Tongue (tissue), 1 donor: ENCODE measurements at regions not wholly inside any gene's neighbourhood (a gene's known extent, or its start where the extent isn't known, plus 50 kb on each side); places are given as distances from the start of the nearest gene placed in this dataset.
"Not testable (repeated sequence)": the region's sequence is repeated elsewhere in the genome, so short reads cannot be mapped to it uniquely, and the experiment has no call there.

Experiments
- DNase-seq: peaks from one replicate; pipeline ENCODE4 v3.0.0-alpha.2; 2015

- DNase-seq = no peak
Measured at GRCh38 chr12:58731096-58731495, 189.2 kb downstream of the LRIG3 start.

GRCh38 chr12:58732894-58733293 is 187.4 kb downstream of the LRIG3 start:
- no peak for DNase-seq

GRCh38 chr12:58741226-58741625 is 179.1 kb downstream of the LRIG3 start:
- DNase-seq = no peak

GRCh38 chr12:58745348-58746125 is 174.8 kb downstream of the LRIG3 start:
- DNase-seq = no peak

- DNase-seq = no peak
Measured at GRCh38 chr12:58747533-58747932, 172.8 kb downstream of the LRIG3 start.

GRCh38 chr12:58750484-58750883 is 169.8 kb downstream of the LRIG3 start:
- DNase-seq = no peak

- no peak for DNase-seq
Measured at GRCh38 chr12:58757422-58757821, 162.9 kb downstream of the LRIG3 start.

GRCh38 chr12:58759745-58760144 is 160.6 kb downstream of the LRIG3 start:
- not testable (repeated sequence) for DNase-seq

- DNase-seq = peak; percentile 19
Measured at GRCh38 chr12:58761308-58761707, 159.0 kb downstream of the LRIG3 start.

- DNase-seq = no peak
Measured at GRCh38 chr12:58764100-58764953, 156.0 kb downstream of the LRIG3 start.

GRCh38 chr12:58765076-58765475 is 155.2 kb downstream of the LRIG3 start:
- DNase-seq = no peak

GRCh38 chr12:58765653-58766512 is 154.4 kb downstream of the LRIG3 start:
- DNase-seq = peak; percentile 51

GRCh38 chr12:58766513-58766870 is 153.8 kb downstream of the LRIG3 start:
- DNase-seq = no peak

- no peak for DNase-seq
Measured at GRCh38 chr12:58767496-58767895, 152.8 kb downstream of the LRIG3 start.

GRCh38 chr12:58773986-58774385 is 146.3 kb downstream of the LRIG3 start:
- peak; percentile 43 for DNase-seq

GRCh38 chr12:58774731-58775130 is 145.6 kb downstream of the LRIG3 start:
- DNase-seq = no peak

GRCh38 chr12:58775396-58775795 is 144.9 kb downstream of the LRIG3 start:
- no peak for DNase-seq

- DNase-seq = no peak
Measured at GRCh38 chr12:58776144-58776543, 144.2 kb downstream of the LRIG3 start.

- DNase-seq = no peak
Measured at GRCh38 chr12:58777815-58778214, 142.5 kb downstream of the LRIG3 start.

GRCh38 chr12:58781609-58782008 is 138.7 kb downstream of the LRIG3 start:
- no peak for DNase-seq

- no peak for DNase-seq
Measured at GRCh38 chr12:58787021-58787760, 133.1 kb downstream of the LRIG3 start.

- DNase-seq = no peak
Measured at GRCh38 chr12:58794859-58795258, 125.4 kb downstream of the LRIG3 start.
